Mesendoderm (in vitro differentiated cells): ENCODE measurements at regions not wholly inside any gene's neighbourhood (a gene's known extent, or its start where the extent isn't known, plus 50 kb on each side); places are given as distances from the start of the nearest gene placed in this dataset.
A peak's percentile ranks its signal among the peaks of the same experiment; 100 is the strongest.

Experiments
- DNase-seq: peaks from one replicate; pipeline ENCODE4 v3.0.0; 2013
- H2AK5ac ChIP-seq: 2 replicates; pipeline ENCODE4 v1.6.1; 2013; ENCODE audit warnings: low read length, inconsistent platforms
- H2BK120ac ChIP-seq: 2 replicates; pipeline ENCODE4 v1.6.1; 2013; ENCODE audit warnings: low read depth, mild to moderate bottlenecking, low read length, moderate library complexity, mixed read lengths
- H2BK15ac ChIP-seq: replicated peaks from 2 replicates; pipeline ENCODE4 v1.6.1; 2013; ENCODE audit warnings: low read depth, mild to moderate bottlenecking, moderate library complexity
- H2BK5ac ChIP-seq: 2 replicates; pipeline ENCODE4 v1.6.1; 2013; ENCODE audit warnings: low read length, inconsistent platforms
- H3K18ac ChIP-seq: 2 replicates; pipeline ENCODE4 v1.6.1; 2013; ENCODE audit warnings: mild to moderate bottlenecking, low read length, mixed read lengths
- H3K23ac ChIP-seq: one replicate; pipeline ENCODE4 v1.6.1; 2013; ENCODE audit warnings: low read length
- H3K27ac ChIP-seq: 2 replicates; pipeline ENCODE4 v1.5.1; 2013; ENCODE audit warnings: low read depth, mild to moderate bottlenecking, inconsistent platforms, low read length, moderate library complexity
- H3K27me3 ChIP-seq: 2 replicates; pipeline ENCODE4 v1.6.1; 2013; ENCODE audit warnings: low read length, control low read depth, mild to moderate bottlenecking, inconsistent platforms; ENCODE audit not compliant: insufficient read depth, poor library complexity
- H3K36me3 ChIP-seq: 2 replicates; pipeline ENCODE4 v1.6.1; 2013; ENCODE audit warnings: low read length, inconsistent platforms; ENCODE audit not compliant: control insufficient read depth, insufficient read depth
- H3K4ac ChIP-seq: one replicate; pipeline ENCODE4 v1.6.1; 2013; ENCODE audit warnings: low read depth, mild to moderate bottlenecking, low read length, moderate library complexity
- H3K4me1 ChIP-seq: 2 replicates; pipeline ENCODE4 v1.6.1; 2013; ENCODE audit warnings: low read depth, low read length, inconsistent platforms; ENCODE audit not compliant: control insufficient read depth
- H3K4me2 ChIP-seq: 2 replicates; pipeline ENCODE4 v1.6.1; 2013; ENCODE audit warnings: low read length
- H3K4me3 ChIP-seq: 2 replicates; pipeline ENCODE4 v1.5.1; 2013; ENCODE audit warnings: mild to moderate bottlenecking, low read length
- H3K56ac ChIP-seq: one replicate; pipeline ENCODE4 v1.6.1; 2013; ENCODE audit warnings: low read length
- H3K79me1 ChIP-seq: 2 replicates; pipeline ENCODE4 v1.6.1; 2013; ENCODE audit warnings: low read length, inconsistent platforms
- H3K79me2 ChIP-seq: 2 replicates; pipeline ENCODE4 v1.6.1; 2013; ENCODE audit warnings: mild to moderate bottlenecking, low read length; ENCODE audit not compliant: control insufficient read depth, insufficient read depth
- H3K9ac ChIP-seq: 2 replicates; pipeline ENCODE4 v1.6.1; 2013; ENCODE audit warnings: low read length, inconsistent platforms
- H4K5ac ChIP-seq: one replicate; pipeline ENCODE4 v1.6.1; 2013; ENCODE audit warnings: low read length
- H4K8ac ChIP-seq: one replicate; pipeline ENCODE4 v1.6.1; 2013; ENCODE audit warnings: low read depth, mild to moderate bottlenecking, control low read depth, low read length, moderate library complexity
- WGBS: extraction: QIAGEN DNeasy Blood & Tissue Kit; methylation state at CpG from one replicate; pipeline ENCODE4 v1.1.7; 2013; ENCODE audit warnings: low lambda C conversion rate, missing lambda C conversion rate; ENCODE audit not compliant: insufficient coverage; ENCODE audit errors: extremely low coverage; 5-methylcytosine and 5-hydroxymethylcytosine counted together

GRCh38 chr11:119518746-119519730 is 96.1 kb upstream of the THY1 start:
- no peaks in the 10 kb centered on the region for H3K27me3 ChIP-seq
- no peaks in the 10 kb centered on the region for H3K79me2 ChIP-seq
- no peak overlapping the region for H3K9ac ChIP-seq
- no peak overlapping the region for H4K5ac ChIP-seq
- no peak overlapping the region for H2BK15ac ChIP-seq
- H2AK5ac ChIP-seq, result no peak overlapping the region
- H3K79me1 ChIP-seq, result no peaks in the 10 kb centered on the region
- DNase-seq, result peak; percentile 83
- no peak overlapping the region for H2BK5ac ChIP-seq
- WGBS, result no CpG with 5 or more reads among the region's 12 CpGs
- no peak overlapping the region for H3K27ac ChIP-seq
- H3K36me3 ChIP-seq, result no peaks in the 10 kb centered on the region
- H3K4me1 ChIP-seq, result no peaks in the 10 kb centered on the region
- no peak overlapping the region for H3K18ac ChIP-seq
- no peak overlapping the region for H3K4me2 ChIP-seq
- no peak overlapping the region for H3K4me3 ChIP-seq
- no peak overlapping the region for H3K56ac ChIP-seq
- no peak overlapping the region for H2BK120ac ChIP-seq
- no peak overlapping the region for H3K4ac ChIP-seq
- no peak overlapping the region for H4K8ac ChIP-seq
- no peak overlapping the region for H3K23ac ChIP-seq

GRCh38 chr11:119515771-119516400 is 92.9 kb upstream of the THY1 start:
- Histone ChIP-seq H2AK5ac (no peak overlapping the region), H3K79me1 (no peaks in the 10 kb centered on the region), H3K23ac (no peak overlapping the region), H3K4ac (no peak overlapping the region), H3K36me3 (no peaks in the 10 kb centered on the region), H3K9ac (no peak overlapping the region), H3K4me3 (no peak overlapping the region), H3K79me2 (no peaks in the 10 kb centered on the region), H3K27me3 (no peaks in the 10 kb centered on the region), H4K5ac (no peak overlapping the region), H4K8ac (no peak overlapping the region), H2BK5ac (no peak overlapping the region), H3K18ac (no peak overlapping the region), H3K27ac (no peak overlapping the region), H3K56ac (no peak overlapping the region), H3K4me2 (no peak overlapping the region), H2BK120ac (no peak overlapping the region), H3K4me1 (no peaks in the 10 kb centered on the region), H2BK15ac (no peak overlapping the region)
- WGBS, result no CpG with 5 or more reads among the region's 12 CpGs
- no peak for DNase-seq

- H3K56ac ChIP-seq, result no peak overlapping the region
- no peak overlapping the region for H3K4ac ChIP-seq
- no CpG with 5 or more reads among the region's 5 CpGs for WGBS
- no peak overlapping the region for H3K18ac ChIP-seq
- no peak overlapping the region for H3K23ac ChIP-seq
- no peak overlapping the region for H3K27ac ChIP-seq
- no peaks in the 10 kb centered on the region for H3K27me3 ChIP-seq
- H3K4me1 ChIP-seq, result no peaks in the 10 kb centered on the region
- H2BK15ac ChIP-seq, result no peak overlapping the region
- no peaks in the 10 kb centered on the region for H3K79me2 ChIP-seq
- H2AK5ac ChIP-seq, result no peak overlapping the region
- no peaks in the 10 kb centered on the region for H3K36me3 ChIP-seq
- H3K4me3 ChIP-seq, result no peak overlapping the region
- no peak for DNase-seq
- H2BK120ac ChIP-seq, result no peak overlapping the region
- H2BK5ac ChIP-seq, result no peak overlapping the region
- H4K5ac ChIP-seq, result no peak overlapping the region
- H3K4me2 ChIP-seq, result no peak overlapping the region
- H3K79me1 ChIP-seq, result no peaks in the 10 kb centered on the region
- no peak overlapping the region for H4K8ac ChIP-seq
- no peak overlapping the region for H3K9ac ChIP-seq
Measured at GRCh38 chr11:119513806-119514170, 90.8 kb upstream of the THY1 start.

GRCh38 chr11:119513131-119513805 is 90.3 kb upstream of the THY1 start:
- Histone ChIP-seq H3K27me3 (no peaks in the 10 kb centered on the region), H3K79me2 (no peaks in the 10 kb centered on the region), H3K4me3 (no peak overlapping the region), H2BK15ac (no peak overlapping the region), H3K4me1 (no peaks in the 10 kb centered on the region), H3K4ac (no peak overlapping the region), H3K23ac (no peak overlapping the region), H4K8ac (no peak overlapping the region), H3K36me3 (no peaks in the 10 kb centered on the region), H4K5ac (no peak overlapping the region), H3K9ac (no peak overlapping the region), H3K18ac (no peak overlapping the region), H3K79me1 (no peaks in the 10 kb centered on the region), H2BK5ac (no peak overlapping the region), H2BK120ac (no peak overlapping the region), H3K27ac (no peak overlapping the region), H2AK5ac (no peak overlapping the region), H3K56ac (no peak overlapping the region), H3K4me2 (no peak overlapping the region)
- no peak for DNase-seq
- no CpG with 5 or more reads among the region's 12 CpGs for WGBS

GRCh38 chr11:119512369-119512768 is 89.4 kb upstream of the THY1 start:
- H3K4me1 ChIP-seq, result no peaks in the 10 kb centered on the region
- no peak overlapping the region for H3K18ac ChIP-seq
- no peak overlapping the region for H3K4me3 ChIP-seq
- H3K79me1 ChIP-seq, result no peaks in the 10 kb centered on the region
- no peak for DNase-seq
- H3K27ac ChIP-seq, result no peak overlapping the region
- no peak overlapping the region for H3K9ac ChIP-seq
- no peak overlapping the region for H2BK5ac ChIP-seq
- H3K4me2 ChIP-seq, result no peak overlapping the region
- H3K36me3 ChIP-seq, result no peaks in the 10 kb centered on the region
- H2AK5ac ChIP-seq, result no peak overlapping the region
- no peaks in the 10 kb centered on the region for H3K79me2 ChIP-seq
- H3K4ac ChIP-seq, result no peak overlapping the region
- H2BK120ac ChIP-seq, result no peak overlapping the region
- no peak overlapping the region for H3K23ac ChIP-seq
- H4K8ac ChIP-seq, result no peak overlapping the region
- no peak overlapping the region for H4K5ac ChIP-seq
- H3K56ac ChIP-seq, result no peak overlapping the region
- H2BK15ac ChIP-seq, result no peak overlapping the region
- WGBS, result no CpG with 5 or more reads among the region's 3 CpGs
- no peaks in the 10 kb centered on the region for H3K27me3 ChIP-seq
